SU-DHL-6 (cell line): ENCODE measurements at regions not wholly inside any gene's neighbourhood (a gene's known extent, or its start where the extent isn't known, plus 50 kb on each side); places are given as distances from the start of the nearest gene placed in this dataset.

Experiments
- CTCF ChIP-seq: fragments of 200-600 bp; sonication (generic); IDR thresholded peaks from one replicate; pipeline ENCODE4 v1.5.1; 2017; ENCODE audit warnings: antibody characterized with exemption, mild to moderate bottlenecking, low read length, moderate library complexity; ENCODE audit not compliant: insufficient read depth, poor library complexity, severe bottlenecking
- EZH2phosphoT487 ChIP-seq: fragments of 200-600 bp; sonication (generic), shearing (Covaris generic); conservative IDR thresholded peaks from 2 replicates; pipeline ENCODE4 v1.6.1; 2018; ENCODE audit warnings: mild to moderate bottlenecking, antibody characterized with exemption, low read length, moderate library complexity, mixed read lengths

- TF ChIP-seq EZH2phosphoT487: no peak
- TF ChIP-seq CTCF: no peak
Measured at GRCh38 chr11:112634551-112634950, 326.7 kb upstream of the NCAM1 start.
